Gastroesophageal sphincter (tissue), 3 donors: ENCODE measurements at regions not wholly inside any gene's neighbourhood (a gene's known extent, or its start where the extent isn't known, plus 50 kb on each side); places are given as distances from the start of the nearest gene placed in this dataset.

Experiments
- CTCF ChIP-seq, 4 experiments: fragments of 200-600 bp in 2 of 4; fragments of 450-650 bp in 2 of 4; sonication (generic) in 1 of 4; IDR thresholded peaks; one replicate each; pipeline ENCODE4 v1.5.1; 2017 to 2019; ENCODE audit warnings: antibody characterized with exemption in 4 of 4, mild to moderate bottlenecking in 2 of 4, moderate library complexity in 2 of 4
- POLR2A ChIP-seq, 2 donors: fragments of 450-650 bp; IDR thresholded peaks; one replicate each; pipeline ENCODE4 v1.6.1; 2017; ENCODE audit warnings: antibody characterized with exemption in 2 of 2, mild to moderate bottlenecking in 2 of 2, moderate library complexity in 1 of 2
- POLR2AphosphoS5 ChIP-seq: sonication (generic); formaldehyde crosslinking; IDR thresholded peaks from one replicate; pipeline ENCODE4 v1.6.1; 2017; ENCODE audit warnings: antibody characterized with exemption

- TF ChIP-seq CTCF (IDR thresholded peaks at IDR 0.05) (no peak), POLR2A (IDR thresholded peaks at IDR 0.05) (no peak), POLR2AphosphoS5 (no peak)
Observed at GRCh38 chr2:236768393-236769140, 198.9 kb downstream of the ACKR3 start.
